A549 (cell line): ENCODE measurements at regions not wholly inside any gene's neighbourhood (a gene's known extent, or its start where the extent isn't known, plus 50 kb on each side); places are given as distances from the start of the nearest gene placed in this dataset.
A peak's percentile ranks its signal among the peaks of the same experiment; 100 is the strongest.

Experiments
- ATAC-seq, 2 experiments: fragments of 200-7000 bp in 1 of 2; fragments of >200 bp in 1 of 2; cut with Nextera tagmentation in 1 of 2; cut with Tn5 transposase in 1 of 2; 3 replicates each; pipeline versions ENCODE4 v1.8.0 to v1.9.1; 2018 to 2020; ENCODE audit warnings: mild to moderate bottlenecking in 1 of 2, moderate library complexity in 1 of 2
- CTCF ChIA-PET: fragments of 300-600 bp; sonication (Branson Sonifier 250); formaldehyde crosslinking; extraction: SDS; loops from one replicate; lab custom pipeline; 2021; ENCODE audit warnings: antibody characterized with exemption, inconsistent platforms; lab: Yijun Ruan, JAX
- POLR2A ChIA-PET: fragments of 350-600 bp; formaldehyde crosslinking; extraction: SDS; loops from one replicate; lab custom pipeline; 2021; ENCODE audit warnings: antibody characterized with exemption, inconsistent platforms; lab: Yijun Ruan, JAX
- DNase-seq, 2 experiments: peaks; one replicate each; pipeline versions ENCODE4 v3.0.0 to v3.0.0-alpha.2; 2011 to 2016; ENCODE audit warnings: low read depth in 1 of 2, low spot score in 1 of 2
- FAIRE-seq: peaks from 2 replicates; lab custom pipeline; 2011; peaks lifted over from hg19 to GRCh38; lab: Jason Lieb, UNC
- H3K27ac ChIP-seq, 2 experiments: fragments of >200 bp; sonication (Bioruptor Twin); formaldehyde crosslinking; 3 replicates each; pipeline ENCODE4 v1.5.1; 2016 to 2017
- H3K4me1 ChIP-seq: fragments of >200 bp; sonication (Bioruptor Twin); formaldehyde crosslinking; 3 replicates; pipeline ENCODE4 v1.6.1; 2016
- H3K4me2 ChIP-seq: fragments of >200 bp; sonication (Bioruptor Twin); formaldehyde crosslinking; 3 replicates; pipeline ENCODE4 v1.6.1; 2016
- H3K4me3 ChIP-seq: fragments of >200 bp; sonication (Bioruptor Twin); formaldehyde crosslinking; 3 replicates; pipeline ENCODE4 v1.5.1; 2016
- H3K9me3 ChIP-seq: fragments of >200 bp; sonication (Bioruptor Twin); formaldehyde crosslinking; 3 replicates; pipeline ENCODE4 v1.6.1; 2016
- ATOH8 ChIP-seq: fragments of 250-450 bp; sonication (Bioruptor Pico); IDR thresholded peaks from 2 replicates; pipeline ENCODE4 v1.5.0; 2020; ENCODE audit warnings: low read depth, mild to moderate bottlenecking, moderate library complexity
- CEBPB ChIP-seq, 2 experiments: fragments of >200 bp in 1 of 2; sonication (Bioruptor Twin) in 1 of 2; formaldehyde crosslinking in 1 of 2; IDR thresholded peaks; 2 replicates each; pipeline ENCODE4 v1.6.1; 2012 to 2016
- CHD2 ChIP-seq: fragments of 150-350 bp; IDR thresholded peaks from 2 replicates; pipeline ENCODE4 v1.6.1; 2014; ENCODE audit warnings: low read length; ENCODE audit not compliant: partially characterized antibody
- EHF ChIP-seq: fragments of 250-450 bp; sonication (Bioruptor Pico); IDR thresholded peaks from 2 replicates; pipeline ENCODE4 v1.5.0; 2020; ENCODE audit warnings: mild to moderate bottlenecking
- ESRRA ChIP-seq: fragments of 150-350 bp; IDR thresholded peaks from 2 replicates; pipeline ENCODE4 v1.6.1; 2014; ENCODE audit warnings: mild to moderate bottlenecking, low read length, borderline replicate concordance
- FOSB ChIP-seq: fragments of 250-450 bp; sonication (Bioruptor Pico); IDR thresholded peaks from 2 replicates; pipeline ENCODE4 v1.5.0; 2020; ENCODE audit warnings: mild to moderate bottlenecking, moderate library complexity
- FOXS1 ChIP-seq: fragments of 250-450 bp; sonication (Bioruptor Pico); IDR thresholded peaks from 2 replicates; pipeline ENCODE4 v1.5.0; 2020; ENCODE audit warnings: mild to moderate bottlenecking, moderate library complexity
- HMGXB4 ChIP-seq: fragments of 250-450 bp; sonication (Bioruptor Pico); IDR thresholded peaks from 2 replicates; pipeline ENCODE4 v1.5.0; 2021; ENCODE audit warnings: mild to moderate bottlenecking, moderate library complexity, borderline replicate concordance
- HOXB13 ChIP-seq: fragments of 250-450 bp; sonication (Bioruptor Pico); IDR thresholded peaks from 2 replicates; pipeline ENCODE4 v1.5.0; 2020; ENCODE audit warnings: low read depth, mild to moderate bottlenecking, moderate library complexity
- HOXB5 ChIP-seq: fragments of 250-450 bp; sonication (Bioruptor Pico); IDR thresholded peaks from 2 replicates; pipeline ENCODE4 v1.5.0; 2020; ENCODE audit warnings: mild to moderate bottlenecking, moderate library complexity
- JUN ChIP-seq, 2 experiments: fragments of >200 bp; sonication (Bioruptor Twin); formaldehyde crosslinking; IDR thresholded peaks; 2 replicates in 1 of 2; 3 replicates in 1 of 2; pipeline ENCODE4 v1.6.1; 2016 to 2017
- JUNB ChIP-seq: fragments of >200 bp; sonication (Bioruptor Twin); formaldehyde crosslinking; IDR thresholded peaks from 2 replicates; pipeline ENCODE4 v1.6.1; 2016
- KDM5A ChIP-seq: fragments of 200-600 bp; sonication (generic); IDR thresholded peaks from 2 replicates; pipeline ENCODE4 v1.6.1; 2016; ENCODE audit warnings: antibody characterized with exemption, mild to moderate bottlenecking
- MAFK ChIP-seq: fragments of 450-650 bp; IDR thresholded peaks from 2 replicates; pipeline ENCODE4 v1.6.1; 2014; ENCODE audit not compliant: partially characterized antibody
- MAZ ChIP-seq: fragments of 150-350 bp; IDR thresholded peaks from 2 replicates; pipeline ENCODE4 v1.6.1; 2014; ENCODE audit warnings: antibody characterized with exemption, low read depth, low read length, borderline replicate concordance
- NR3C1 ChIP-seq: fragments of >200 bp; sonication (Bioruptor Twin); formaldehyde crosslinking; IDR thresholded peaks from 3 replicates; pipeline ENCODE4 v1.6.1; 2017
- PHF8 ChIP-seq: fragments of 200-600 bp; sonication (generic); IDR thresholded peaks from 2 replicates; pipeline ENCODE4 v1.6.1; 2016; ENCODE audit warnings: low read depth, mild to moderate bottlenecking, antibody characterized with exemption, moderate library complexity, borderline replicate concordance
- RAD21 ChIP-seq, 2 experiments: fragments of >200 bp in 1 of 2; sonication (Bioruptor Twin) in 1 of 2; formaldehyde crosslinking in 1 of 2; IDR thresholded peaks in 1 of 2; conservative IDR thresholded peaks in 1 of 2; 2 replicates in 1 of 2; 3 replicates in 1 of 2; pipeline ENCODE4 v1.6.1; 2012 to 2018; ENCODE audit warnings: inconsistent platforms in 1 of 2
- REST ChIP-seq: fragments of 200-600 bp; sonication (generic); IDR thresholded peaks from 2 replicates; pipeline ENCODE4 v1.6.1; 2016; ENCODE audit warnings: antibody characterized with exemption, mild to moderate bottlenecking, moderate library complexity
- RNF2 ChIP-seq: fragments of 200-600 bp; sonication (generic); IDR thresholded peaks from 2 replicates; pipeline ENCODE4 v1.6.1; 2016; ENCODE audit warnings: low read depth, mild to moderate bottlenecking, antibody characterized with exemption, moderate library complexity, borderline replicate concordance
- SREBF2 ChIP-seq: fragments of 450-650 bp; IDR thresholded peaks from 2 replicates; pipeline ENCODE4 v1.6.1; 2014; ENCODE audit warnings: mild to moderate bottlenecking, moderate library complexity
- TFCP2L1 ChIP-seq: fragments of 250-450 bp; sonication (Bioruptor Pico); IDR thresholded peaks from 2 replicates; pipeline ENCODE4 v1.5.0; 2021; ENCODE audit warnings: mild to moderate bottlenecking
- TP53 ChIP-seq: fragments of 250-450 bp; sonication (Bioruptor Pico); IDR thresholded peaks from 2 replicates; pipeline ENCODE4 v1.5.0; 2021; ENCODE audit warnings: mild to moderate bottlenecking, moderate library complexity
- WGBS: methylation state at CpG from one replicate; pipeline ENCODE4 v1.1.6; 2017; ENCODE audit errors: missing lambda C conversion rate; 5-methylcytosine and 5-hydroxymethylcytosine counted together
- TF ChIP-seq, protein P1 (sequence below): IDR thresholded peaks from 2 replicates; pipeline ENCODE4 v1.6.1; 2012
- TF ChIP-seq, protein P2 (sequence below): IDR thresholded peaks from 2 replicates; pipeline ENCODE4 v1.6.1; 2012

DNA sequence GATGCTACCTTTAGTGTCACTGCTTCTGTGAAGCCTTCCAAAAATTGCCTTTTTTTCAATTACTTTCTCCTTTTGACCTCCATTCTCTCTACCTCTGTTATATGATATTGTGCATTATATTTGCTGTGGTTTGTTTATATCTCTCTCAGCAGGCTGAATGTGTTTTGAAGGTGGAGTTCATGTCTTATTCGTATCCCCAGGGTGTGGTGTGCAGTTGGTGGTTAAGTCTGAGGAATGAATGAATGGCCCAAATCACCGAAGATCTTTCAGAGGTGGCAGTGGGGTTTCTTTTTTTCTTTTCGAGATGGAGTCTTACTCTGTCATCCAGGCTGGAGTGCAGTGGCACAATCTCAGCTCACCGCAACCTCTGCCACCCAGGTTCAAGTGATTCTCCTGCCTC lies 53.5 kb upstream of the MAP4K3 start (continued):
- TF ChIP-seq REST = no peak
- TF ChIP-seq JUN (IDR thresholded peaks at IDR 0.05) = no peak
- no peak for TF ChIP-seq HOXB13 (CRISPR knock-in tag)
- TF ChIP-seq SREBF2 = no peak
- TF ChIP-seq FOXS1 (CRISPR knock-in tag) = no peak

- Histone ChIP-seq H3K9me3 (no peaks in the 10 kb centered on the region), H3K4me2 (peak overlapping the region; percentile 71), H3K4me3 (no peak overlapping the region), H3K27ac (peak overlapping the region; percentile 69 to 89), H3K4me1 (peaks cover 77% of the 10 kb centered on the region)
- FAIRE-seq (no peak), DNase-seq (no peak), ATAC-seq (no peak)
- TF ChIP-seq EHF (CRISPR knock-in tag) (no peak), RNF2 (no peak), MAFK (peak; percentile 96), PHF8 (no peak), JUN (IDR thresholded peaks at IDR 0.05) (no peak; a peak in 1 of 5 replicates), ESRRA (no peak), HMGXB4 (CRISPR knock-in tag) (no peak), RAD21 (conservative IDR thresholded peaks at IDR 0.05 in 1 of 2, IDR thresholded peaks at IDR 0.05 in 1 of 2) (no peak)
- POLR2A ChIA-PET = interaction anchor here (1.1 to 1.2 kb wide), 5 partner anchors 10 to 111 kb away, joined by 3 to 5 read pairs (median 3); no protein-coding TSS in a partner anchor
- WGBS = 44% methylated on average over 4 of the region's 4 CpGs
- CTCF ChIA-PET = interaction anchor here (0.7 kb wide), 1 partner anchor 52 kb away, joined by 3 read pairs; no protein-coding TSS in a partner anchor
These were observed 54.6 kb upstream of the MAP4K3 start for GRCh38 chr2:39491653-39492052.

DNA sequence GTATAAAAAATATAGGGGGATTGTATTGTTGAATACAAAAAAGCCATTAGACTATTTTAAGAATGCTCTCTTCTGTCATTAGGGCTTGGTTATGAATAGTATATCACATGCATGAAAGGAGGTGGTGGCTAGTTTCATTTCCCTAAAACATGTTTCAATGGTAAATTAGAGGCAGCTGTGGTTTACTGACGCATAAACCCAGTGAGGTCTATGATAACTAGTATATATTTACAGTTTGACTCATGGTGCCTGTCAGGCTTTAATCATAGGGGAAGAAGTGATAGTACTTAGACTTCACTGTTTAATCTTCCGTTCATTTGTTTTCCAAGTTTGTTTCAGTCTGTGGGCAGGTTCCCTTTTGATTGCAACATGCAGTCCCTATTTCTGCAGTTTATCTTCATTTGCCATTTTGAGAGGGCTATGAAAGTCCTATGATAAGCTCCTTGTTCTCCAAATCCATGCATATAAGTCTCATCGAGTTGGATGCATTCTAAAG lies 55.1 kb upstream of the MAP4K3 start:
- ChIA-PET CTCF (no interaction called here), POLR2A (interaction anchor here (1.1 to 1.2 kb wide), 5 partner anchors 10 to 112 kb away, joined by 3 to 5 read pairs (median 3); no protein-coding TSS in a partner anchor)
- H3K4me1 ChIP-seq = peaks cover 80% of the 10 kb centered on the region
- H3K9me3 ChIP-seq = no peaks in the 10 kb centered on the region
- peak overlapping the region; percentile 71 for H3K4me2 ChIP-seq
- FAIRE-seq = peak; percentile 36
- DNase-seq = peak; percentile 62 to 80
- WGBS = 3% methylated on average over 3 of the region's 3 CpGs
- H3K4me3 ChIP-seq = no peak overlapping the region
- peak; percentile 76 to 84 for ATAC-seq
- peak overlapping the region; percentile 55 to 69 for H3K27ac ChIP-seq
- no peak for TF ChIP-seq TFCP2L1 (CRISPR knock-in tag)
- no peak for TF ChIP-seq TP53 (CRISPR knock-in tag)
- TF ChIP-seq, protein P1, sequence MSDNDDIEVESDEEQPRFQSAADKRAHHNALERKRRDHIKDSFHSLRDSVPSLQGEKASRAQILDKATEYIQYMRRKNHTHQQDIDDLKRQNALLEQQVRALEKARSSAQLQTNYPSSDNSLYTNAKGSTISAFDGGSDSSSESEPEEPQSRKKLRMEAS = peak; percentile 73
- no peak for TF ChIP-seq ATOH8
- TF ChIP-seq CHD2 = no peak
- TF ChIP-seq HMGXB4 (CRISPR knock-in tag) = no peak
- no peak for TF ChIP-seq PHF8
- TF ChIP-seq CEBPB (IDR thresholded peaks at IDR 0.05) = peak; percentile 97 to 99
- TF ChIP-seq ESRRA = no peak
- TF ChIP-seq, protein P2, sequence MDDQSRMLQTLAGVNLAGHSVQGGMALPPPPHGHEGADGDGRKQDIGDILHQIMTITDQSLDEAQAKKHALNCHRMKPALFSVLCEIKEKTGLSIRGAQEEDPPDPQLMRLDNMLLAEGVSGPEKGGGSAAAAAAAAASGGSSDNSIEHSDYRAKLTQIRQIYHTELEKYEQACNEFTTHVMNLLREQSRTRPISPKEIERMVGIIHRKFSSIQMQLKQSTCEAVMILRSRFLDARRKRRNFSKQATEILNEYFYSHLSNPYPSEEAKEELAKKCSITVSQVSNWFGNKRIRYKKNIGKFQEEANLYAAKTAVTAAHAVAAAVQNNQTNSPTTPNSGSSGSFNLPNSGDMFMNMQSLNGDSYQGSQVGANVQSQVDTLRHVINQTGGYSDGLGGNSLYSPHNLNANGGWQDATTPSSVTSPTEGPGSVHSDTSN = peak; percentile 15; the same call in 1 of the 2 replicates
- TF ChIP-seq EHF (CRISPR knock-in tag) = no peak
- TF ChIP-seq NR3C1 = no peak
- peak; percentile 99 for TF ChIP-seq JUNB
- TF ChIP-seq RNF2 = no peak
- TF ChIP-seq HOXB5 = no peak
- TF ChIP-seq FOSB = no peak
- TF ChIP-seq KDM5A = no peak
- no peak for TF ChIP-seq MAZ
